Hematopoietic multipotent progenitor cell treated with erythropoietin and hydrocortisone succinate and interleukin-3 and kit ligand, for 15 days (in vitro differentiated cells): ENCODE measurements at regions not wholly inside any gene's neighbourhood (a gene's known extent, or its start where the extent isn't known, plus 50 kb on each side); places are given as distances from the start of the nearest gene placed in this dataset.

Experiments used
- DNase-seq: peaks from one replicate; pipeline ENCODE4 v3.0.0-alpha.2; 2015; ENCODE audit warnings: low spot score

DNA sequence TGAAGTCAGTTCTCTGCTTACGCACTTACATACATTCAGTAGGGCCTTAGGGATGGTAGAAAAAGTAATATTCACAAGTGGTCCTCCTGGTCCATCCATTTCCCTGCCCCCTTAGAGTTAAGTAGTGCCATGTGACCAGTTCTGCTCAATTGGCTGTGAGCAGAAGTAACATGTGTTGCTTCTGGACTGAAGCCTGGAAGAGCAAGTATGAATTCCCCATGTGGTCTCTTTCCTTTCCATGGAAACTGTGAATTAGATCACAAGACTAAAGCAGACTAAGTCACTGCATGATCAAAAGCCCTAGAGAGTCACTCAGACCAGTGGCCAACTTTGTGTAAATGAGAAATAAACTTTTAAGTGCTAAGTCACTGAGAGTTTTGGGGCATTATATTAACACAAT lies 341.7 kb upstream of the CADM1 start:
- DNase-seq = no peak

DNA sequence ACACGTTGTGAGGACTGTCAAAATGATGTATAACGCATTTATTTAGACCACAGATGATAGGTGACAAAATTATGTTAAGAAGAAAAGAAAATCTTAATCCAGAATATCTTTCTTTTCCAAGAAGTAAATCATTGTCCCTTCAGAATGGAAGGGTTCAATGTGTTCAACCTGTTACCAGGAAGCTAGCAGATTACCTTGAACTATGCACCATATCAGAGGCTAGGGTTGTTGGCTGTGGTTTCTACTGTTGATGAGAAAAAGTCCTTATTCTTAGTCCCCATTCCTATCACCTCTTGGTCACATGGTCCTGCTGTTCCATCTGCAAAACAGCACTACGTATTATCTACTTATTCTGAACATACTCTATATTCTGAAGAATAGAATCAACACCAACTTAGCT lies 339.5 kb upstream of the CADM1 start:
- no peak for DNase-seq

- no peak for DNase-seq
Measured at GRCh38 chr11:115843111-115843510, 338.9 kb upstream of the CADM1 start.

GRCh38 chr11:115820026-115820425 lies 315.8 kb upstream of the CADM1 start:
- no peak for DNase-seq

DNA sequence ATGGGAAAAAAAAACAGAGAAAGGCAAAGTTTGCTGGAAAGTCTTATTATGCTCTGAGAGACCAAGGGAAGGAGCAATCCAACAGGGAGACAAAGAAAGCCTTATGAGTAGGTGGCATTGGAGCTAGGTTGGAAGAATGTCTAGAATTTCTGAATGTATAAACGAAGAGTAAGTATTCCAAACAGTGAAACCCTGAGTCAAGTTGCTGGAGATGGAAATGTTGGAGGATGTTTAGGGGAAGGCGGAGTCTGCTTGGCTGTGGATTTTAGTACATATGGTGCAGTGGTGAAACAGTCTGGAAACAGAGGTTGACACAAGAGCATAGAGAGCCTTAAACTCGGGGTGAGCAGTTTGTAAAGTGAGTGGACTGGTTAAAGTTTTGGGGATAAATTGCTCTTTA lies 314.8 kb upstream of the CADM1 start:
- DNase-seq = no peak

DNA sequence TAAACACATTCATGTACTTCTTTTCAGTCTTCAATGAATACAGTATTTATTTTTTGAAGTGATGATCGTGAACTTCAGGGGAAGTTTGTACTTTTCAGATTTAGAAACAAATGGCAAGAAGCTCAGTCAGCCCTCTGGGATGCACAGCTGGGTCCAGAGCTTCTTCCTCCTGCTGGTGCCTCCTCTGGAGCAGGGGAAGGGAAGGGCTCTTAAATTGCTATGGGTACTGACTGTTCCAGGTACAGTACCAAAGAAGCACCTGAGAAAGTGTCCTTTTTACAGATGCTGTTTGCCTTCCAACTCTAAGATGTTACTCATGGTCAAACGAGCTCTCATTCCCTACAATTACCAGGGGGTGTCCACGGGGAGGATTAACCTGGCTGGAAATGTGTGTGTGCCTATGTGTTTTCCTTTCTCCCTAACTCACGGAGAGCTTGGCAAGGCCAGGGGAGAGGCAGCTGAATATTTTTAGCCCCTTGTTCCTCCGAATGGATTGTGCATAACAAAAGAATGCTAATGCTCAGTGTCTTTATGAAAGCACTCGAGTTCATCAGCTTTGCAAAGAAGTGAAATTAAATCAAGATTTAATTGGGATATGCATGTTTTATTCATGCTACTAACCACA lies 313.7 kb upstream of the CADM1 start:
- DNase-seq = no peak

GRCh38 chr11:115808351-115808940 lies 304.2 kb upstream of the CADM1 start:
- DNase-seq = no peak

DNA sequence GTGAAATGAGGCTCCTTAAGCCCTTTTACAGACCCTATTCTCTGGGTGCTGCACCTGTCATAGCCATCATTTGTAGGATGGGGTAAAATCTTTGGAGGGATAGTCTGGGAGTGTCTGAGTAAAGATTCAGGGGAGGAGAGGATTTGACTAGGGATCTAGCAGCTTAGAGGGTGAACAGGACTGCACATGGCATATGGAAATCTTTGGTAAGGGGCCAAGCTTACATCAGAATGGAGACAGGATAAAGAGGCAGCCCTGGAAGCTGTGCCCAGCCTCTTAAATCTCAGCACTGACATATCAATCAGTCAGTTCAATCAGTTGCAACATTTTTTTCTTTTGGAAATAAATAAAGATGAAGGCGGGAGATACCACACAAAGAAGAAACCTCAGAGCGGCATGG lies 301.8 kb upstream of the CADM1 start:
- DNase-seq = no peak

GRCh38 chr11:115803073-115803740 lies 299.0 kb upstream of the CADM1 start:
- no peak for DNase-seq

- no peak for DNase-seq
Measured at GRCh38 chr11:115802641-115803040, 298.4 kb upstream of the CADM1 start.

DNA sequence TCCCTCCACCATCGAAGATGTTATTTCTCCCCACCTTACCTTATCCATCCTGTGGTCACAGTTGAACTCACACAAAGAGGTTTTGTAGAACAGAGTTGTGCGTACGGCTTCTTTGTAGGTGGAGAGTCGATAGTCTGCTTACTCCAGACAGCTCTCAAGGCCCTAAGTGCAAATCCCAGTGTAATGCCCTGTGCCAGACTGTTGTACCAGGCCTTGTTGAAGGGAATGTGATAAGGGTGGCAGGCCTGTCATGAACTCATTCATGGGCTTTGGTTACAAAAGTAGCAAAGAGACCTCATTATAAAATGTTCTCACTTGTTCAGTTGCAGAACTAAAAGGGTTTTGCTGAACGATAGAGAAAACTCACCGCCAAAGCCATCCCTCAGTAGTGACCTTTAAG lies 288.7 kb upstream of the CADM1 start:
- DNase-seq = no peak

DNA sequence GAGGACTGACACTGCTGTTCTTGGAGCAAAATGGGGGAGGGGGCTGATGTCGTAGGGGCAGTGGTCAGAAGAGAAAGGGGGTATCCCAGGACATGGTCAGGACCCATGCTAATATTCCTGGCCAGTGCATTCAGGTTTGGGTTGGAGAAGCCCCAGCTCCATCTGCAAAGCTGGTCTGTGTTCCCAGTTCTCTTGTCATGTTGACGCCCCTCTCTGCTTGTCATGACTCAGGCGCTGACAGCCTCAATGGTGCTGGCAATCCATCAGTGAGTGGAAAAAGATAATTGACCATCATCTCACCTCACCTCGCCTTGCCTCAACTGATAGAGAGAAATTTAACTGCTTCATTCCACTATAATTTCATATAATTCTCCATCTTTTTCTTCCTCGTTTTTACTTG lies 283.1 kb upstream of the CADM1 start:
- DNase-seq = no peak

GRCh38 chr11:115784796-115785521 lies 280.7 kb upstream of the CADM1 start:
- no peak for DNase-seq

GRCh38 chr11:115780646-115781362 lies 276.6 kb upstream of the CADM1 start:
- DNase-seq = no peak

DNA sequence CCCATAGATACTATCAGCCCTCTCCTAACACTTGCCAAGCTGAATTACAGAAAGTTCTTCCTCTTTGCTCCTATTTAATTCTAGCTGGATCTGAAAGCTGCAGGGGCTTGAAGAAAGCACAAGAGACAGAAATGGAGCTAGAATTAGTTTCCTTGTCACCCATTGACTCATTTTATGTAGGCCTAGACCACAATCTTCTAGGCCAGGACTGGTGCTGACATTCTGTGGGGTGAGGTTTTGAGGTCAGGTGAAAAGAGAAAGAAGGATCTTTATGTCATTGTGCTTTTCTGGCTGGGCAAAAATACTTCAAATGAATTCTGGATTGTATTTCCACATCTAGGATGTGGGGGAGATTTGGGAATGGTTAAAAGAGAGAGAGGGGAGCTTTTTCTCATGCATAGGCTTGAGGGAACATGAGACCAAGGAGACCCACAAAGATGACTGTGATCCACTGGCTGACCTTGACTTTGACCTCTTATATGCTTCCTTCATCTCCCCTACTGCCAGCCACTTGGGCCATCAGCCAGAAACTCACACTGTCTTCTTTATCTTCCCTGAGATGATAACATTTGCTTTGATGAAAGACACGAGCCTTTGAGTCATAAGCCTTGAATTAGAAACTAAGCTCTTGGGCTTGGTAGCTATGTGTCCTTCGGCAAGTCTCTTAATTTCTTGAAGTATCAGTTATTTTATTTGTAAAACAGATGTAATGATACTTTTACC lies 274.9 kb upstream of the CADM1 start:
- DNase-seq = no peak

DNA sequence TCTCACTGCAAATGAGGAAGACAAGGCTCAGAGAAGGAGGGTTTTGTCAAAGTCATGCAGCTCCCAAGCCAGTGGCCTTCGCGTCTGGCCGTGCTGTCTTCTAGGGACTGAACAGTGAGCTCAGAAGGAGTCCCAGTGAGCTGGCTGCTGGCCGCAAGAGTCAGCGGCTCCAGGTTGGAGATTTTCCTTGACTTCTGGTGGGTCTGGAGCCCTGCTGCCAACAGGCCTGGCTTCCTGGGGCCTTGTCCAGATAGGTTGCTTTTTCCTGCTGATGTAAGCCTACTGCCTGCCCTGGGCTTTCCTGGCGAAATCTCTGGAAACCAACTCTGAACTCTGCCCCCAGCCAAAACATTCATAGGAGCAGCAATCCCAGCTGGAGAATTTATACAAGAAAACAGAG lies 272.7 kb upstream of the CADM1 start:
- DNase-seq = no peak

- no peak for DNase-seq
Measured at GRCh38 chr11:115775846-115776245, 271.6 kb upstream of the CADM1 start.

DNA sequence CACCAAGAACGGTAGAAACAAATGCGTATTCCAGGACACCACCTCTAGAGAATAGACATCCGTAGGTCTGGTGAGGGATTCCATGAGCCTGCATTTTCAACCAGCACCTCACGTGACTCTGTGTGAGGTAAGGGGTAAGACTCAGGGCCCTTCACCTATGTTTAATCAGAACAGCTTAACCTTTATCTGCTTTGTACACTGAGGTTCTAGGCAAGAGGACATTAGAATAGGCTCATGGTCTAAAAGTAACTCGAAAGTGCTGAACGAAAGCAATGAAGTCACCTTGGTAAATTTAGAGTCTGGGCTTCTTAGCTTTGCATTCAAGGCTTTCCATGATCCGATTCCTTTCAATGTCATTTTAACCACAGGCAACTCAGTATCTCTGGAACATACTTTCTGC lies 270.5 kb upstream of the CADM1 start:
- no peak for DNase-seq

DNA sequence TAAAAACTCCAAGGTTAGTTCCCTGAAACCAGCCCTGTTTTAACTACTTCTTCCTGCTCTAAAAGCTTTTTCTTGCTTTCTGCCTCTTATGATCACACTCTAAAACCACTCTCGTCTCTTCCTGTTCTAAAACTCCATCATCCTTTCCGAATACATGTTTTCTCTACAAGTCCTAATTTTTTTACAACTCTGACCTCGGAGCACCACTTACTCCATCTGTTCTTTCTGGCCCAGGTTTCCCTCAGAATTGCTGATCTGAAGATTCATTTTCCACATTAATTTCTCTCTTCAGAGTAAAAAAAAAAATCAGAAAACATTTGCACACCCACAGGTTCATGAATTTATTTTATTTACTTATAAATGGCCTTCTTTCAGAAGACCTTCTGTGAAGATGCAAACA lies 265.7 kb upstream of the CADM1 start:
- no peak for DNase-seq

DNA sequence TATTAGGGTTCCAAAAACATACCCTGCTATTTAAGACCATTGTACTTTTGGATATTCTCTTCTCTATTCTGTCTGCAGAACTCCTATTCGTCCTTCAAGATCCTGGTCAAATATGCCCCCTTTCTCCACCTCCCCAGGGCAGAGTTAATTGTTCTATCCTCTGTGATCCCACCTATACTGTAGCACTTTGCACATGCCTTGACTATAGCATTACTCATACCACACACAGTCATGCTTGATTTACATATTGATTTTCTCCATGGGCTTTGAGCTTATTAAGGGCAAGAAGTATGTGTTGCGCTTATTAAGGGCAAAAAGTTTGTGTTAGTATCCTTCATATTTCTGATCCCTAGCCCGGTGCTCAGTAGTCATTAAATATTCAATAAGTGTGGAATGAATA lies 263.7 kb upstream of the CADM1 start:
- no peak for DNase-seq

DNA sequence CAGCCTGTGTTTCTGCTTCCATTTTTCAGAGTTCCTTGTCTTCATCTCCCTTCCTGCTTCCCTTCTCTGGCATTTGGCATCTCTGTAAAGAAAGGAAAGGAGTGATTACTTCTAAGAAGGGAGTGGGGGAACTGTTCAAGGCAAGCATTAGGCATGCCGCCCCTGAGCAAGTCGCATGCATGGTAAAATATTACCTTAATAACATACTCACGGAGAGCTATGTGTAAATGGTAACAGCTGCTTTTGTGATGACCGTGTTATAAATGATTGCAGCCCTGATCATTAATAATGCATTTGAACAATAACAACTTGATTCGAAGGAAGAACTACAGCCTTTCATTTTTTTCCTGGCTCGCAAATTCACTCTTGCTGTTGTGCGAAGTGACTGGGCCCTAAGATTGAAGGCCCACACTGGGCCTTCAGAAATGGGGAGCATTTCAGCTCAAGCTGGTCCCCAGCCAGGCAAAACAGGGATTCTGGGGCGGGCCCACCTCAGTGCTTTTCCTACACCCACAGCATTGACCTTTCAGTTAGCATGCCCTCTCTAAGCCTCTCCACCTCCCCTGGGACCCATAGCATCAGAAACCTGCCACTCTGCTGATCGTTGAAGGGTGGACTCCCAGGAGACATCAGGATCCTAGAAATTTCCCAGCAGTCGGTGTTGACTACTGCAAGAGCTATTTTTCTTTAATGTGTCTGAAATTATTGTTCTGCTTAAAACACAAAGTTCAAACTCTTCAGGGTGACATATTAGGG lies 263.0 kb upstream of the CADM1 start:
- DNase-seq = no peak
